ENCODE measurements at regions not wholly inside any gene's neighbourhood (a gene's known extent, or its start where the extent isn't known, plus 50 kb on each side); places are given as distances from the start of the nearest gene placed in this dataset.

- no peak overlapping the region for H3K27ac ChIP-seq
- no peak for TF ChIP-seq ZFX (IDR thresholded peaks at IDR 0.05)
- no peak for TF ChIP-seq CTCF (conservative IDR thresholded peaks at IDR 0.05)
Observed at GRCh38 chr14:98186140-98186539, 1085.9 kb downstream of the BCL11B start.

GRCh38 chr14:98187281-98187680 is 1084.7 kb downstream of the BCL11B start:
- TF ChIP-seq CTCF (conservative IDR thresholded peaks at IDR 0.05) (no peak), ZFX (IDR thresholded peaks at IDR 0.05) (no peak)
- H3K27ac ChIP-seq = no peak overlapping the region

- no peak overlapping the region for H3K27ac ChIP-seq
- TF ChIP-seq CTCF (conservative IDR thresholded peaks at IDR 0.05) (no peak), ZFX (IDR thresholded peaks at IDR 0.05) (no peak)
Observed at GRCh38 chr14:98189062-98189461, 1082.9 kb downstream of the BCL11B start.

- H3K27ac ChIP-seq = no peak overlapping the region
- no peak for TF ChIP-seq ZFX (IDR thresholded peaks at IDR 0.05)
- TF ChIP-seq CTCF (conservative IDR thresholded peaks at IDR 0.05) = no peak
Observed at GRCh38 chr14:98189511-98189910, 1082.5 kb downstream of the BCL11B start.

- H3K27ac ChIP-seq = no peak overlapping the region
- TF ChIP-seq ZFX (IDR thresholded peaks at IDR 0.05) = no peak
- TF ChIP-seq CTCF (conservative IDR thresholded peaks at IDR 0.05) = no peak
Observed at GRCh38 chr14:98189944-98190343, 1082.1 kb downstream of the BCL11B start.

- no peak overlapping the region for H3K27ac ChIP-seq
- TF ChIP-seq ZFX (IDR thresholded peaks at IDR 0.05) (no peak), CTCF (conservative IDR thresholded peaks at IDR 0.05) (no peak)
Observed at GRCh38 chr14:98192946-98193345, 1079.1 kb downstream of the BCL11B start.

GRCh38 chr14:98194821-98195220 is 1077.2 kb downstream of the BCL11B start:
- TF ChIP-seq ZFX (IDR thresholded peaks at IDR 0.05) (no peak), CTCF (conservative IDR thresholded peaks at IDR 0.05) (no peak)
- H3K27ac ChIP-seq = no peak overlapping the region
